HepG2 (cell line): ENCODE measurements at regions not wholly inside any gene's neighbourhood (a gene's known extent, or its start where the extent isn't known, plus 50 kb on each side); places are given as distances from the start of the nearest gene placed in this dataset.

Experiments used
- ATAC-seq: fragments of 200-7000 bp; cut with Tn5 transposase; 3 replicates; pipeline ENCODE4 v1.9.1; 2020; ENCODE audit warnings: mild to moderate bottlenecking, moderate library complexity
- BruUV-seq: library from RNA; stranded (reverse); fragments of 400-500 nt; replicated peaks from 2 replicates; lab custom pipeline; 2021; lab: Mats Ljungman, UMichigan
- CTCF ChIA-PET: fragments of 300-600 bp; formaldehyde crosslinking; extraction: SDS; loops from one replicate; lab custom pipeline; 2021; ENCODE audit warnings: low total read pairs, inconsistent platforms, low intra/inter-chr PET ratio; lab: Yijun Ruan, JAX
- POLR2A ChIA-PET: fragments of 350-600 bp; sonication (Branson Sonifier 250); formaldehyde crosslinking; loops from one replicate; lab custom pipeline; 2020; ENCODE audit warnings: antibody characterized with exemption, inconsistent platforms; lab: Yijun Ruan, JAX
- DNase-seq: peaks from one replicate; pipeline ENCODE4 v3.0.0-alpha.2; 2015; ENCODE audit warnings: low spot score
- FAIRE-seq: peaks from 3 replicates; lab custom pipeline; 2011; peaks lifted over from hg19 to GRCh38; lab: Jason Lieb, UNC
- H2AFZ ChIP-seq: one replicate; pipeline ENCODE4 v1.6.1; 2011; ENCODE audit warnings: low read length, inconsistent platforms
- H3K27ac ChIP-seq: fragments of 300-600 bp; 3 replicates; pipeline ENCODE4 v1.8.0; 2011; ENCODE audit warnings: mixed run types, mild to moderate bottlenecking, mixed read lengths, low read length, inconsistent platforms; ENCODE audit not compliant: insufficient read depth; ENCODE audit errors: extremely low read length
- H3K27me3 ChIP-seq, 2 experiments: fragments of 200-600 bp in 1 of 2; 2 replicates in 1 of 2; 3 replicates in 1 of 2; pipeline versions ENCODE4 v1.6.0 to v1.8.0; 2011; ENCODE audit warnings: low read length in 2 of 2, mild to moderate bottlenecking in 2 of 2, moderate library complexity in 2 of 2, inconsistent platforms in 1 of 2; ENCODE audit not compliant: insufficient read depth in 2 of 2, control insufficient read depth in 1 of 2
- H3K36me3 ChIP-seq, 2 experiments: fragments of 200-600 bp in 1 of 2; replicated peaks in 1 of 2; 2 replicates in 1 of 2; 3 replicates in 1 of 2; pipeline versions ENCODE4 v1.5.1 to v1.8.0; 2011; ENCODE audit warnings: low read length in 2 of 2, inconsistent platforms in 1 of 2; ENCODE audit not compliant: insufficient read depth in 2 of 2, control insufficient read depth in 1 of 2
- H3K4me1 ChIP-seq: 2 replicates; pipeline ENCODE4 v1.5.1; 2012; ENCODE audit warnings: low read length, inconsistent platforms; ENCODE audit not compliant: insufficient read depth
- H3K4me2 ChIP-seq: 2 replicates; pipeline ENCODE4 v1.6.0; 2011; ENCODE audit warnings: low read depth, low read length, inconsistent platforms
- H3K4me3 ChIP-seq, 3 experiments: fragments of 200-600 bp in 1 of 3; sonication (generic), shearing (Covaris generic) in 1 of 3; replicated peaks in 1 of 3; 2 replicates each; pipeline ENCODE4 v1.5.1; 2011 to 2016; ENCODE audit warnings: low read length in 3 of 3, inconsistent platforms in 2 of 3, low read depth in 2 of 3, mild to moderate bottlenecking in 2 of 3, control low read depth in 1 of 3, mixed read lengths in 1 of 3; ENCODE audit not compliant: insufficient read depth in 1 of 3
- H3K79me2 ChIP-seq: one replicate; pipeline ENCODE4 v1.6.1; 2011; ENCODE audit warnings: low read length, inconsistent platforms; ENCODE audit not compliant: insufficient read depth
- H3K9ac ChIP-seq: 2 replicates; pipeline ENCODE4 v1.6.0; 2011; ENCODE audit warnings: mild to moderate bottlenecking, low read depth, low read length, inconsistent platforms; ENCODE audit not compliant: insufficient read depth
- H3K9me3 ChIP-seq: 2 replicates; pipeline ENCODE4 v1.5.1; 2012; ENCODE audit warnings: mild to moderate bottlenecking, low read length
- H4K20me1 ChIP-seq: 2 replicates; pipeline ENCODE4 v1.6.0; 2011; ENCODE audit warnings: inconsistent platforms, mild to moderate bottlenecking, low read length, moderate library complexity; ENCODE audit not compliant: insufficient read depth
- CBFB ChIP-seq: sonication (generic); formaldehyde crosslinking; IDR thresholded peaks from 2 replicates; pipeline ENCODE4 v1.4.0; 2020; ENCODE audit warnings: missing genetic modification reagents
- FOXP1 ChIP-seq, 2 experiments: fragments of 450-650 bp in 1 of 2; IDR thresholded peaks; 2 replicates each; pipeline ENCODE4 v1.6.1; 2017 to 2018; ENCODE audit warnings: antibody characterized with exemption in 1 of 2
- GATA4 ChIP-seq: sonication (generic); IDR thresholded peaks from 2 replicates; pipeline ENCODE4 v1.6.1; 2016; ENCODE audit warnings: antibody characterized with exemption, low read depth, borderline replicate concordance
- KLF15 ChIP-seq: sonication (generic); formaldehyde crosslinking; IDR thresholded peaks from 2 replicates; pipeline ENCODE4 v1.8.1; 2023; ENCODE audit warnings: borderline replicate concordance, mild to moderate bottlenecking, inconsistent platforms, missing genetic modification reagents, mixed read lengths
- MED13 ChIP-seq: sonication (generic); formaldehyde crosslinking; IDR thresholded peaks from 2 replicates; pipeline ENCODE4 v1.5.0; 2020; ENCODE audit warnings: missing genetic modification reagents
- SP5 ChIP-seq: IDR thresholded peaks from 2 replicates; pipeline ENCODE4 v1.6.1; 2016; ENCODE audit warnings: low read depth, borderline replicate concordance
- SYNCRIP ChIP-seq: fragments of 200-400 bp; formaldehyde crosslinking; IDR thresholded peaks from 2 replicates; pipeline ENCODE4 v1.6.1; 2018; ENCODE audit warnings: mild to moderate bottlenecking, low read depth, low read length; ENCODE audit not compliant: insufficient read depth
- WIZ ChIP-seq: sonication (generic); formaldehyde crosslinking; IDR thresholded peaks from 2 replicates; pipeline ENCODE4 v1.5.1; 2020; ENCODE audit warnings: mild to moderate bottlenecking, missing genetic modification reagents
- ZNF333 ChIP-seq: sonication (generic); formaldehyde crosslinking; IDR thresholded peaks from 2 replicates; pipeline ENCODE4 v1.4.0; 2020; ENCODE audit warnings: mild to moderate bottlenecking, missing genetic modification reagents, borderline replicate concordance
- ZNF501 ChIP-seq: sonication (generic); formaldehyde crosslinking; IDR thresholded peaks from 2 replicates; pipeline ENCODE4 v1.5.1; 2020; ENCODE audit warnings: mild to moderate bottlenecking, moderate library complexity, missing genetic modification reagents
- ZNF580 ChIP-seq: IDR thresholded peaks from 2 replicates; pipeline ENCODE4 v1.6.1; 2016; ENCODE audit warnings: low read depth, borderline replicate concordance
- ZNF773 ChIP-seq: sonication (generic); formaldehyde crosslinking; IDR thresholded peaks from 2 replicates; pipeline ENCODE4 v1.4.0; 2020; ENCODE audit warnings: missing genetic modification reagents, borderline replicate concordance
- ZNF790 ChIP-seq: sonication (generic); formaldehyde crosslinking; IDR thresholded peaks from 2 replicates; pipeline ENCODE4 v1.8.0; 2022; ENCODE audit warnings: missing genetic modification reagents, mild to moderate bottlenecking, borderline replicate concordance
- WGBS: methylation state at CpG from one replicate; pipeline ENCODE4 v1.1.6; 2017; ENCODE audit warnings: low lambda C conversion rate; 5-methylcytosine and 5-hydroxymethylcytosine counted together
- in situ Hi-C: cut with HindIII; loops from 2 replicates; pipeline ENCODE4 v1.10.0; 2017; ENCODE audit warnings: low pct_unique_long_range_greater_than_20kb; ENCODE audit not compliant: extremely low pct_ligation_motif_present
- intact Hi-C: fragments of 100-400 bp; cut with micrococcal nuclease; formaldehyde crosslinking; loops from one replicate; pipeline ENCODE4 v1.10.0; 2022; ENCODE audit not compliant: unreplicated experiment
- TF ChIP-seq, protein P1 (sequence below): sonication (generic); formaldehyde crosslinking; IDR thresholded peaks from 2 replicates; pipeline ENCODE4 v1.9.0; 2022; ENCODE audit warnings: low read depth, missing genetic modification reagents

DNA sequence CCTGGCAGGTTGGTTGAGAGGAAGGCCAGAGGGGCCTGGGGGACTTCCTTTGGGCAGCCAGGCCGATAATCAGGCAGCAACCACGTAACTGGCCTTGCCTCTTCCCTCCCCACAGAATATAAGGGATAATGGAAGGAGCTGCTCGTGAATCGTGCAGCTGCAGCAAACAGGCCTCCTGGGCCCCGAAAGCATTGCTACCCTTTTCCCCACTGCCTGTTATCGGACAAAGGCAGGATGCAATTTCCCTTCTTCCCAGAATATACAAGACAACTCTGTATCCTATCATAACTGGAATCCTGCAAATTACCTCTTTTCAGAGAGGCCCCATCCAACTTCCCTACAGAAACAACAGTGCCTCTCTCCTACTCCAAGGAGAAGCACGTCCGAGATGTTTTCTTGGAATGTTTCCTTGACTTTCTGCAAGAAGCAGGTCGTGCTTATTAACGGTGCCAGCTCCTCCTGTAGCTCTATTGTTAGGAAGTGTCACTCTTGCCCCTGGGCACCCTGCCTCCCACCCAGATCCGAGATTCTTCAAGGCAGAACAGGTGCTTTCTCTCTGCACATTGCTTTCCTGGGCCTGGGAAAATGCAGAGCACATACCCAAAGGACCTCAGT, 106.0 kb upstream of the TIAM1 start:
- Histone ChIP-seq H3K4me1 (no peaks in the 10 kb centered on the region), H3K27ac (no peak overlapping the region), H3K9me3 (no peaks in the 10 kb centered on the region), H3K36me3 (no peaks in the 10 kb centered on the region), H3K4me3 (no peak overlapping the region), H3K9ac (no peak overlapping the region), H3K4me2 (no peak overlapping the region)
- CTCF ChIA-PET, result no interaction called here
- WGBS, result 39% methylated on average over 11 of the region's 11 CpGs
- no peak for FAIRE-seq
- ATAC-seq, result no peak
- BruUV-seq, result no TSS peak
- TF ChIP-seq ZNF333 (CRISPR knock-in tag), result no peak
- TF ChIP-seq, protein P1, sequence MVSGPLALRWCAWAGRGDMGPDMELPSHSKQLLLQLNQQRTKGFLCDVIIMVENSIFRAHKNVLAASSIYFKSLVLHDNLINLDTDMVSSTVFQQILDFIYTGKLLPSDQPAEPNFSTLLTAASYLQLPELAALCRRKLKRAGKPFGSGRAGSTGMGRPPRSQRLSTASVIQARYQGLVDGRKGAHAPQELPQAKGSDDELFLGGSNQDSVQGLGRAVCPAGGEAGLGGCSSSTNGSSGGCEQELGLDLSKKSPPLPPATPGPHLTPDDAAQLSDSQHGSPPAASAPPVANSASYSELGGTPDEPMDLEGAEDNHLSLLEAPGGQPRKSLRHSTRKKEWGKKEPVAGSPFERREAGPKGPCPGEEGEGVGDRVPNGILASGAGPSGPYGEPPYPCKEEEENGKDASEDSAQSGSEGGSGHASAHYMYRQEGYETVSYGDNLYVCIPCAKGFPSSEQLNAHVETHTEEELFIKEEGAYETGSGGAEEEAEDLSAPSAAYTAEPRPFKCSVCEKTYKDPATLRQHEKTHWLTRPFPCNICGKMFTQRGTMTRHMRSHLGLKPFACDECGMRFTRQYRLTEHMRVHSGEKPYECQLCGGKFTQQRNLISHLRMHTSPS, result no peak
- no peak for TF ChIP-seq ZNF773 (CRISPR knock-in tag)
- TF ChIP-seq MED13 (CRISPR knock-in tag), result no peak
- no peak for TF ChIP-seq FOXP1 (IDR thresholded peaks at IDR 0.05)
- no peak for TF ChIP-seq FOXP1 (CRISPR knock-in tag; IDR thresholded peaks at IDR 0.05)
- TF ChIP-seq GATA4, result no peak
- no peak for TF ChIP-seq KLF15 (CRISPR knock-in tag)
- TF ChIP-seq, all 625 proteins: peak for 0
- POLR2A ChIA-PET, result no interaction called here
- intact Hi-C loops (no loop called here), in situ Hi-C loops (no loop called here)
- no peak overlapping the region for H2AFZ ChIP-seq
- no peaks in the 10 kb centered on the region for H4K20me1 ChIP-seq
- no peaks in the 10 kb centered on the region; a peak in 1 of 5 replicates for H3K27me3 ChIP-seq
- no peaks in the 10 kb centered on the region for H3K79me2 ChIP-seq
- DNase-seq, result no peak

DNA sequence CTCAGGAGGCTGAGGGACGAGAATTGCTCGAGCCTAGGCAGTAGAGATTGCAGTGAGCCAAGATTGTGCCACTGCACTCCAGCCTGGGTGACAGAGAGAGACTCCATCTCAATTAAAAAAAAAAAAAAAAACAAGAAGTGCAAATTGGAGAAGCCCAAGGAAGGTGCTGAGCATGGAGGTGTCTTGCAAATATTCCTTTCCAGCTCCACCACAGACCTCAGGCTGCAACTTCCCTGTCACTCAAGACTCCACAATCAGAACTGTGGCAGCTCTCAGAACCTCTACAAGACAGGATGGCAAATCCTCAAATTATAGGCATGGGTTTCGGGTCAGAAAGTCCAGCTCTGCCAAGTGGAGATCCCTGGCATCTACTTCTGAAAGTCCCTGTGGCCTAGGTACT, 104.4 kb upstream of the TIAM1 start:
- Histone ChIP-seq H3K9ac (no peak overlapping the region), H3K27ac (no peak overlapping the region), H3K4me1 (no peaks in the 10 kb centered on the region), H3K36me3 (no peaks in the 10 kb centered on the region), H3K9me3 (no peaks in the 10 kb centered on the region), H2AFZ (no peak overlapping the region), H3K4me2 (no peak overlapping the region), H3K27me3 (no peaks in the 10 kb centered on the region; a peak in 1 of 5 replicates), H4K20me1 (no peaks in the 10 kb centered on the region), H3K4me3 (no peak overlapping the region), H3K79me2 (no peaks in the 10 kb centered on the region)
- DNase-seq, result no peak
- WGBS, result 8% methylated on average over 2 of the region's 3 CpGs
- FAIRE-seq, result no peak
- in situ Hi-C loops (no loop called here), intact Hi-C loops (no loop called here)
- ChIA-PET CTCF (no interaction called here), POLR2A (no interaction called here)
- no TSS peak for BruUV-seq
- no peak for ATAC-seq
- no peak for TF ChIP-seq ZNF501 (CRISPR knock-in tag)
- no peak for TF ChIP-seq ZNF790 (CRISPR knock-in tag)
- TF ChIP-seq SP5 (CRISPR knock-in tag), result no peak
- TF ChIP-seq ZNF580 (CRISPR knock-in tag), result no peak
- no peak for TF ChIP-seq CBFB (CRISPR knock-in tag)
- no peak for TF ChIP-seq SYNCRIP
- no peak for TF ChIP-seq WIZ (CRISPR knock-in tag)
